ENCODE measurements at regions not wholly inside any gene's neighbourhood (a gene's known extent, or its start where the extent isn't known, plus 50 kb on each side); places are given as distances from the start of the nearest gene placed in this dataset.

- TF ChIP-seq CHD7 (IDR thresholded peaks at IDR 0.05; ENCODE audit: low read depth, low read length) (no peak), ZBTB2 (IDR thresholded peaks at IDR 0.05) (no peak), TSC22D4 (tag; IDR thresholded peaks at IDR 0.05) (no peak), SREBF2 (CRISPR knock-in tag; IDR thresholded peaks at IDR 0.05) (no peak), MBD2 (IDR thresholded peaks at IDR 0.05; ENCODE audit: borderline replicate concordance, low read depth) (no peak), CREB1 (IDR thresholded peaks at IDR 0.05) (no peak), CREB1 (CRISPR knock-in tag; IDR thresholded peaks at IDR 0.05) (no peak)
Measured at GRCh38 chr4:12022409-12022808, 593.7 kb upstream of the HS3ST1 start (continued).

Measured in K562 (cell line).